Skin epidermis (tissue), 12 donors: ENCODE measurements at regions not wholly inside any gene's neighbourhood (a gene's known extent, or its start where the extent isn't known, plus 50 kb on each side); places are given as distances from the start of the nearest gene placed in this dataset.
"Not testable (repeated sequence)": the region's sequence is repeated elsewhere in the genome, so short reads cannot be mapped to it uniquely, and the experiment has no call there.

Experiments
- H3K27ac ChIP-seq, 21 experiments: fragments of 200-600 bp; sonication (generic) in 11 of 21; one replicate each; pipeline ENCODE4 v1.5.0; 2020; ENCODE audit warnings: mild to moderate bottlenecking in 3 of 21, inconsistent platforms in 2 of 21, moderate library complexity in 2 of 21
- H3K4me3 ChIP-seq, 7 experiments: fragments of 200-600 bp; sonication (generic) in 2 of 7; one replicate each; pipeline ENCODE4 v1.5.0; 2020; ENCODE audit warnings: inconsistent platforms in 2 of 7, mild to moderate bottlenecking in 2 of 7, moderate library complexity in 1 of 7

- no peak overlapping the region for H3K4me3 ChIP-seq
- no peak overlapping the region for H3K27ac ChIP-seq
Measured at GRCh38 chr21:22795644-22796043, 1797.4 kb downstream of the NCAM2 start.

GRCh38 chr21:22796147-22796546 lies 1797.9 kb downstream of the NCAM2 start:
- no peak overlapping the region for H3K27ac ChIP-seq
- no peak overlapping the region for H3K4me3 ChIP-seq

- no peak overlapping the region for H3K27ac ChIP-seq
- no peak overlapping the region for H3K4me3 ChIP-seq
Measured at GRCh38 chr21:22804151-22804550, 1805.9 kb downstream of the NCAM2 start.

- H3K4me3 ChIP-seq, result no peak overlapping the region
- H3K27ac ChIP-seq, result no peak overlapping the region
Measured at GRCh38 chr21:22806278-22806677, 1808.1 kb downstream of the NCAM2 start.

- Histone ChIP-seq H3K4me3 (no peak overlapping the region), H3K27ac (no peak overlapping the region)
Measured at GRCh38 chr21:22813201-22813600, 1815.0 kb downstream of the NCAM2 start.

- not testable (repeated sequence) for H3K27ac ChIP-seq, H3K4me3 ChIP-seq
Measured at GRCh38 chr21:22818681-22819485, 1820.7 kb downstream of the NCAM2 start.

- no peak overlapping the region for H3K27ac ChIP-seq
- H3K4me3 ChIP-seq, result no peak overlapping the region
Measured at GRCh38 chr21:22827422-22827821, 1829.2 kb downstream of the NCAM2 start.

GRCh38 chr21:22842875-22843274 lies 1844.7 kb downstream of the NCAM2 start:
- no peak overlapping the region for H3K27ac ChIP-seq

GRCh38 chr21:22855581-22855980 lies 1857.4 kb downstream of the NCAM2 start:
- Histone ChIP-seq H3K27ac (no peak overlapping the region), H3K4me3 (no peak overlapping the region)

More at GRCh38 chr21:22842875-22843274, 1844.7 kb downstream of the NCAM2 start:
- no peak overlapping the region for H3K4me3 ChIP-seq

GRCh38 chr21:22871692-22872091 lies 1873.5 kb downstream of the NCAM2 start:
- Histone ChIP-seq H3K4me3 (no peak overlapping the region), H3K27ac (no peak overlapping the region)

- H3K4me3 ChIP-seq, result no peak overlapping the region
- H3K27ac ChIP-seq, result no peak overlapping the region
Measured at GRCh38 chr21:22880573-22880972, 1882.4 kb downstream of the NCAM2 start.

GRCh38 chr21:22881131-22881530 lies 1882.9 kb downstream of the NCAM2 start:
- H3K27ac ChIP-seq, result no peak overlapping the region
- no peak overlapping the region for H3K4me3 ChIP-seq

GRCh38 chr21:22885079-22885478 lies 1886.9 kb downstream of the NCAM2 start:
- H3K27ac ChIP-seq, result no peak overlapping the region
- H3K4me3 ChIP-seq, result no peak overlapping the region

GRCh38 chr21:22885614-22886013 lies 1887.4 kb downstream of the NCAM2 start:
- no peak overlapping the region for H3K27ac ChIP-seq
- H3K4me3 ChIP-seq, result no peak overlapping the region

GRCh38 chr21:22889445-22889844 lies 1891.2 kb downstream of the NCAM2 start:
- Histone ChIP-seq H3K4me3 (no peak overlapping the region), H3K27ac (no peak overlapping the region)

GRCh38 chr21:22890656-22891055 lies 1892.4 kb downstream of the NCAM2 start:
- H3K4me3 ChIP-seq, result no peak overlapping the region
- H3K27ac ChIP-seq, result no peak overlapping the region

GRCh38 chr21:22892028-22892427 lies 1893.8 kb downstream of the NCAM2 start:
- H3K4me3 ChIP-seq, result no peak overlapping the region
- H3K27ac ChIP-seq, result no peak overlapping the region

GRCh38 chr21:22892740-22893139 lies 1894.5 kb downstream of the NCAM2 start:
- Histone ChIP-seq H3K4me3 (no peak overlapping the region), H3K27ac (no peak overlapping the region)

- H3K27ac ChIP-seq, result no peak overlapping the region
- no peak overlapping the region for H3K4me3 ChIP-seq
Measured at GRCh38 chr21:22898051-22898665, 1899.9 kb downstream of the NCAM2 start.

GRCh38 chr21:22900490-22900889 lies 1902.3 kb downstream of the NCAM2 start:
- Histone ChIP-seq H3K4me3 (no peak overlapping the region), H3K27ac (no peak overlapping the region)

- Histone ChIP-seq H3K27ac (no peak overlapping the region), H3K4me3 (no peak overlapping the region)
Measured at GRCh38 chr21:22903851-22904250, 1905.6 kb downstream of the NCAM2 start.
